Bronchial epithelial cell (primary cell): ENCODE measurements at regions not wholly inside any gene's neighbourhood (a gene's known extent, or its start where the extent isn't known, plus 50 kb on each side); places are given as distances from the start of the nearest gene placed in this dataset.
A peak's percentile ranks its signal among the peaks of the same experiment; 100 is the strongest.

Experiments used
- DNase-seq: peaks from one replicate; pipeline ENCODE4 v3.0.0-alpha.2; 2010; ENCODE audit warnings: low read depth
- FAIRE-seq: peaks from 2 replicates; lab custom pipeline; 2011; peaks lifted over from hg19 to GRCh38; lab: Jason Lieb, UNC
- H3K27me3 ChIP-seq: 2 replicates; pipeline ENCODE4 v1.5.1; 2011; ENCODE audit warnings: low read length; ENCODE audit not compliant: control insufficient read depth, insufficient read depth
- H3K36me3 ChIP-seq: 2 replicates; pipeline ENCODE4 v1.5.1; 2011; ENCODE audit warnings: low read length; ENCODE audit not compliant: control insufficient read depth, insufficient read depth
- H3K4me3 ChIP-seq: 2 replicates; pipeline ENCODE4 v1.5.1; 2011; ENCODE audit warnings: mild to moderate bottlenecking, low read depth, low read length, control low read depth
- CTCF ChIP-seq: IDR thresholded peaks from 2 replicates; pipeline ENCODE4 v1.5.1; 2011; ENCODE audit warnings: mild to moderate bottlenecking, moderate library complexity, low read length, control low read depth, inconsistent platforms; ENCODE audit not compliant: insufficient read depth, severe bottlenecking

- Histone ChIP-seq H3K4me3 (no peak overlapping the region), H3K27me3 (no peaks in the 10 kb centered on the region), H3K36me3 (no peaks in the 10 kb centered on the region)
- no peak for TF ChIP-seq CTCF
- DNase-seq (no peak), FAIRE-seq (no peak)
Measured at GRCh38 chr7:118009419-118009818, 136.2 kb upstream of the CTTNBP2 start.

- Histone ChIP-seq H3K27me3 (no peaks in the 10 kb centered on the region), H3K4me3 (no peak overlapping the region), H3K36me3 (no peaks in the 10 kb centered on the region)
- DNase-seq: no peak
- TF ChIP-seq CTCF: no peak
- FAIRE-seq: peak; percentile 62
Measured at GRCh38 chr7:118011652-118012051, 138.4 kb upstream of the CTTNBP2 start.

- Histone ChIP-seq H3K27me3 (no peaks in the 10 kb centered on the region), H3K36me3 (no peaks in the 10 kb centered on the region), H3K4me3 (no peak overlapping the region)
- FAIRE-seq: no peak
- no peak for TF ChIP-seq CTCF
- no peak for DNase-seq
Measured at GRCh38 chr7:118013252-118014010, 140.2 kb upstream of the CTTNBP2 start.

GRCh38 chr7:118022546-118022945 lies 149.3 kb upstream of the CTTNBP2 start:
- FAIRE-seq (no peak), DNase-seq (no peak)
- Histone ChIP-seq H3K27me3 (no peaks in the 10 kb centered on the region), H3K4me3 (no peak overlapping the region), H3K36me3 (no peaks in the 10 kb centered on the region)
- TF ChIP-seq CTCF: no peak

- Histone ChIP-seq H3K4me3 (no peak overlapping the region), H3K27me3 (no peaks in the 10 kb centered on the region), H3K36me3 (no peaks in the 10 kb centered on the region)
- DNase-seq (no peak), FAIRE-seq (no peak)
- no peak for TF ChIP-seq CTCF
Measured at GRCh38 chr7:118026791-118027190, 153.6 kb upstream of the CTTNBP2 start.

- Histone ChIP-seq H3K27me3 (no peaks in the 10 kb centered on the region), H3K36me3 (no peaks in the 10 kb centered on the region), H3K4me3 (no peak overlapping the region)
- DNase-seq (no peak), FAIRE-seq (no peak)
- TF ChIP-seq CTCF: no peak
Measured at GRCh38 chr7:118028226-118028625, 155.0 kb upstream of the CTTNBP2 start.
